GM23338 (cell line): ENCODE measurements at regions not wholly inside any gene's neighbourhood (a gene's known extent, or its start where the extent isn't known, plus 50 kb on each side); places are given as distances from the start of the nearest gene placed in this dataset.
A peak's percentile ranks its signal among the peaks of the same experiment; 100 is the strongest.

ENCODE experiments used
- ATAC-seq: fragments of 200-7000 bp; cut with Tn5 transposase; 3 replicates; pipeline ENCODE4 v1.9.1; 2020
- DNase-seq: peaks from one replicate; pipeline ENCODE4 v3.0.0-alpha.2; 2015; ENCODE audit warnings: low spot score
- H2AFZ ChIP-seq: fragments of 200-600 bp; sonication (generic); 2 replicates; pipeline ENCODE4 v1.8.0; 2016; ENCODE audit warnings: antibody characterized with exemption, mild to moderate bottlenecking, moderate library complexity
- H3F3A ChIP-seq: fragments of 200-600 bp; sonication (generic); replicated peaks from 2 replicates; pipeline ENCODE4 v1.8.0; 2017; ENCODE audit warnings: antibody characterized with exemption, mixed run types, low read depth
- H3K27ac ChIP-seq: fragments of 200-600 bp; sonication (generic); 2 replicates; pipeline ENCODE4 v1.6.1; 2016; ENCODE audit warnings: low read depth
- H3K27me3 ChIP-seq: fragments of 200-600 bp; sonication (generic); 2 replicates; pipeline ENCODE4 v1.8.0; 2016; ENCODE audit warnings: mild to moderate bottlenecking, mixed run types, moderate library complexity; ENCODE audit not compliant: insufficient read depth
- H3K36me3 ChIP-seq: fragments of 200-600 bp; sonication (generic); 2 replicates; pipeline ENCODE4 v1.8.0; 2016; ENCODE audit warnings: mild to moderate bottlenecking; ENCODE audit not compliant: insufficient read depth
- H3K4me1 ChIP-seq: fragments of 200-600 bp; sonication (generic); 2 replicates; pipeline ENCODE4 v1.8.0; 2016; ENCODE audit warnings: mild to moderate bottlenecking, moderate library complexity; ENCODE audit not compliant: insufficient read depth
- H3K4me2 ChIP-seq: fragments of 200-600 bp; sonication (generic); 2 replicates; pipeline ENCODE4 v1.7.1; 2017; ENCODE audit warnings: mixed run types
- H3K4me3 ChIP-seq: fragments of 200-600 bp; sonication (generic); 2 replicates; pipeline ENCODE4 v1.6.1; 2016; ENCODE audit warnings: mixed run types
- H3K79me2 ChIP-seq: fragments of 200-600 bp; sonication (generic); replicated peaks from 2 replicates; pipeline ENCODE4 v1.8.0; 2017; ENCODE audit warnings: mild to moderate bottlenecking; ENCODE audit not compliant: insufficient read depth
- H3K9me2 ChIP-seq: fragments of 200-600 bp; sonication (generic); 2 replicates; pipeline ENCODE4 v1.8.0; 2017; ENCODE audit not compliant: insufficient read depth
- H4K20me1 ChIP-seq: fragments of 200-600 bp; sonication (generic); replicated peaks from 2 replicates; pipeline ENCODE4 v1.8.0; 2017; ENCODE audit warnings: mild to moderate bottlenecking; ENCODE audit not compliant: insufficient read depth
- H3K27ac Mint-ChIP-seq: 2 replicates; pipeline ENCODE4 v1.8.0; 2020; ENCODE audit warnings: inconsistent platforms, mild to moderate bottlenecking, moderate library complexity, mixed read lengths
- H3K27me3 Mint-ChIP-seq: 3 replicates; pipeline ENCODE4 v1.8.0; 2022; ENCODE audit warnings: low read depth, mild to moderate bottlenecking, moderate library complexity, mixed read lengths, inconsistent platforms; ENCODE audit not compliant: insufficient read depth, poor library complexity
- H3K36me3 Mint-ChIP-seq: 3 replicates; pipeline ENCODE4 v1.8.0; 2021; ENCODE audit warnings: low read depth, mild to moderate bottlenecking, inconsistent platforms, moderate library complexity, mixed read lengths
- H3K4me1 Mint-ChIP-seq: 3 replicates; pipeline ENCODE4 v1.8.0; 2020; ENCODE audit warnings: mild to moderate bottlenecking, inconsistent platforms, mixed read lengths
- H3K4me3 Mint-ChIP-seq: 3 replicates; pipeline ENCODE4 v1.8.0; 2021; ENCODE audit warnings: moderate library complexity, mild to moderate bottlenecking, inconsistent platforms, mixed read lengths
- H3K9me3 Mint-ChIP-seq: 3 replicates; pipeline ENCODE4 v1.8.0; 2020; ENCODE audit warnings: moderate library complexity, mild to moderate bottlenecking, inconsistent platforms, mixed read lengths
- CREB1 ChIP-seq: fragments of 250-450 bp; sonication (Bioruptor Pico); IDR thresholded peaks from 2 replicates; pipeline ENCODE4 v1.5.0; 2020; ENCODE audit warnings: low read depth, mild to moderate bottlenecking, moderate library complexity
- EZH2 ChIP-seq: fragments of 200-600 bp; sonication (generic); IDR thresholded peaks from one replicate; pipeline ENCODE4 v1.8.0; 2017; ENCODE audit warnings: antibody characterized with exemption, mild to moderate bottlenecking, low read depth; ENCODE audit not compliant: unreplicated experiment
- EZH2phosphoT487 ChIP-seq: fragments of 200-600 bp; sonication (generic); IDR thresholded peaks from one replicate; pipeline ENCODE4 v1.8.1; 2018; ENCODE audit warnings: antibody characterized with exemption; ENCODE audit not compliant: unreplicated experiment
- JUNB ChIP-seq: IDR thresholded peaks from one replicate; pipeline ENCODE4 v1.6.1; 2016; ENCODE audit warnings: antibody characterized with exemption; ENCODE audit not compliant: unreplicated experiment
- NANOG ChIP-seq: IDR thresholded peaks from 2 replicates; pipeline ENCODE4 v1.6.1; 2016; ENCODE audit warnings: antibody characterized with exemption, borderline replicate concordance
- POLR2AphosphoS5 ChIP-seq: IDR thresholded peaks from 2 replicates; pipeline ENCODE4 v1.6.1; 2016; ENCODE audit warnings: antibody characterized with exemption, low read depth
- STAT1 ChIP-seq: IDR thresholded peaks from one replicate; pipeline ENCODE4 v1.6.1; 2016; ENCODE audit warnings: antibody characterized with exemption; ENCODE audit not compliant: unreplicated experiment
- ZNF114 ChIP-seq: fragments of 250-450 bp; sonication (Bioruptor Pico); IDR thresholded peaks from 2 replicates; pipeline ENCODE4 v1.5.0; 2020; ENCODE audit warnings: mild to moderate bottlenecking, moderate library complexity
- ZNF331 ChIP-seq: fragments of 250-450 bp; sonication (Bioruptor Pico); IDR thresholded peaks from 2 replicates; pipeline ENCODE4 v1.5.0; 2020; ENCODE audit warnings: low read depth, mild to moderate bottlenecking, moderate library complexity
- TF ChIP-seq, protein P1 (sequence below): IDR thresholded peaks from one replicate; pipeline ENCODE4 v1.6.1; 2018; ENCODE audit warnings: antibody characterized with exemption; ENCODE audit not compliant: unreplicated experiment
- TF ChIP-seq, protein P2 (sequence below): IDR thresholded peaks from 2 replicates; pipeline ENCODE4 v1.6.1; 2016; ENCODE audit warnings: antibody characterized with exemption
- TF ChIP-seq, protein P3 (sequence below), 2 experiments: fragments of 200-600 bp in 1 of 2; sonication (generic) in 1 of 2; conservative IDR thresholded peaks; 2 replicates each; pipeline versions ENCODE4 v1.5.1 to v1.6.1; 2016 to 2017; ENCODE audit warnings: antibody characterized with exemption in 2 of 2, low read depth in 2 of 2, mild to moderate bottlenecking in 2 of 2, moderate library complexity in 1 of 2
- TF ChIP-seq, protein P4 (sequence below): fragments of 250-450 bp; sonication (Bioruptor Pico); IDR thresholded peaks from 2 replicates; pipeline ENCODE4 v1.5.0; 2020; ENCODE audit warnings: mild to moderate bottlenecking, moderate library complexity

DNA sequence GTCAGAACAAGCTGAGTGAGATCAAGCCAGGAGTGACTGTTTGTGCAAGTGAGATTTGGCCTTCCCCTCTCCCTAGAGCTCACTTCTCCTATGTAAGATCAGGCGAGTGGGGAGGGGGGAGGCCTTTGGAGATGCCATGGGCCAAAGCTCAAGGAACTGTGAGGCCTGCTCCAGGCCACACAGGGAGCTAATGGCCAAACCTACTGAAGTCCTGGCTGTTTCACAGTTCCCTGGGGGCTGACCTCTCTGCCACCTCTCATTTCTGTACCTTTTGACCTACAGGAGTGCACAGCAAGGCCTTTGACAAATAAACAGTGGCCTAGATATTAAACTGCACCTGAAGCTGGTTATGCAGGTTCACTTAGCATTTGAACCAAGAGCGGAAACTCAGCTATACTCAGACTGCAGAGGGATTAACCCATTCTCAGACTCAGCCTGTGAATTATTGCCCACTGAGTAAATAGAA lies 235.0 kb upstream of the NT5C1B start:
- TF ChIP-seq ZNF331 (CRISPR knock-in tag) = no peak
- TF ChIP-seq JUNB = no peak
- TF ChIP-seq, protein P1, sequence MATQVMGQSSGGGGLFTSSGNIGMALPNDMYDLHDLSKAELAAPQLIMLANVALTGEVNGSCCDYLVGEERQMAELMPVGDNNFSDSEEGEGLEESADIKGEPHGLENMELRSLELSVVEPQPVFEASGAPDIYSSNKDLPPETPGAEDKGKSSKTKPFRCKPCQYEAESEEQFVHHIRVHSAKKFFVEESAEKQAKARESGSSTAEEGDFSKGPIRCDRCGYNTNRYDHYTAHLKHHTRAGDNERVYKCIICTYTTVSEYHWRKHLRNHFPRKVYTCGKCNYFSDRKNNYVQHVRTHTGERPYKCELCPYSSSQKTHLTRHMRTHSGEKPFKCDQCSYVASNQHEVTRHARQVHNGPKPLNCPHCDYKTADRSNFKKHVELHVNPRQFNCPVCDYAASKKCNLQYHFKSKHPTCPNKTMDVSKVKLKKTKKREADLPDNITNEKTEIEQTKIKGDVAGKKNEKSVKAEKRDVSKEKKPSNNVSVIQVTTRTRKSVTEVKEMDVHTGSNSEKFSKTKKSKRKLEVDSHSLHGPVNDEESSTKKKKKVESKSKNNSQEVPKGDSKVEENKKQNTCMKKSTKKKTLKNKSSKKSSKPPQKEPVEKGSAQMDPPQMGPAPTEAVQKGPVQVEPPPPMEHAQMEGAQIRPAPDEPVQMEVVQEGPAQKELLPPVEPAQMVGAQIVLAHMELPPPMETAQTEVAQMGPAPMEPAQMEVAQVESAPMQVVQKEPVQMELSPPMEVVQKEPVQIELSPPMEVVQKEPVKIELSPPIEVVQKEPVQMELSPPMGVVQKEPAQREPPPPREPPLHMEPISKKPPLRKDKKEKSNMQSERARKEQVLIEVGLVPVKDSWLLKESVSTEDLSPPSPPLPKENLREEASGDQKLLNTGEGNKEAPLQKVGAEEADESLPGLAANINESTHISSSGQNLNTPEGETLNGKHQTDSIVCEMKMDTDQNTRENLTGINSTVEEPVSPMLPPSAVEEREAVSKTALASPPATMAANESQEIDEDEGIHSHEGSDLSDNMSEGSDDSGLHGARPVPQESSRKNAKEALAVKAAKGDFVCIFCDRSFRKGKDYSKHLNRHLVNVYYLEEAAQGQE = no peak
- no peak for TF ChIP-seq ZNF114 (CRISPR knock-in tag)
- TF ChIP-seq, protein P2, sequence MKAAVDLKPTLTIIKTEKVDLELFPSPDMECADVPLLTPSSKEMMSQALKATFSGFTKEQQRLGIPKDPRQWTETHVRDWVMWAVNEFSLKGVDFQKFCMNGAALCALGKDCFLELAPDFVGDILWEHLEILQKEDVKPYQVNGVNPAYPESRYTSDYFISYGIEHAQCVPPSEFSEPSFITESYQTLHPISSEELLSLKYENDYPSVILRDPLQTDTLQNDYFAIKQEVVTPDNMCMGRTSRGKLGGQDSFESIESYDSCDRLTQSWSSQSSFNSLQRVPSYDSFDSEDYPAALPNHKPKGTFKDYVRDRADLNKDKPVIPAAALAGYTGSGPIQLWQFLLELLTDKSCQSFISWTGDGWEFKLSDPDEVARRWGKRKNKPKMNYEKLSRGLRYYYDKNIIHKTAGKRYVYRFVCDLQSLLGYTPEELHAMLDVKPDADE = no peak
- TF ChIP-seq, protein P3, sequence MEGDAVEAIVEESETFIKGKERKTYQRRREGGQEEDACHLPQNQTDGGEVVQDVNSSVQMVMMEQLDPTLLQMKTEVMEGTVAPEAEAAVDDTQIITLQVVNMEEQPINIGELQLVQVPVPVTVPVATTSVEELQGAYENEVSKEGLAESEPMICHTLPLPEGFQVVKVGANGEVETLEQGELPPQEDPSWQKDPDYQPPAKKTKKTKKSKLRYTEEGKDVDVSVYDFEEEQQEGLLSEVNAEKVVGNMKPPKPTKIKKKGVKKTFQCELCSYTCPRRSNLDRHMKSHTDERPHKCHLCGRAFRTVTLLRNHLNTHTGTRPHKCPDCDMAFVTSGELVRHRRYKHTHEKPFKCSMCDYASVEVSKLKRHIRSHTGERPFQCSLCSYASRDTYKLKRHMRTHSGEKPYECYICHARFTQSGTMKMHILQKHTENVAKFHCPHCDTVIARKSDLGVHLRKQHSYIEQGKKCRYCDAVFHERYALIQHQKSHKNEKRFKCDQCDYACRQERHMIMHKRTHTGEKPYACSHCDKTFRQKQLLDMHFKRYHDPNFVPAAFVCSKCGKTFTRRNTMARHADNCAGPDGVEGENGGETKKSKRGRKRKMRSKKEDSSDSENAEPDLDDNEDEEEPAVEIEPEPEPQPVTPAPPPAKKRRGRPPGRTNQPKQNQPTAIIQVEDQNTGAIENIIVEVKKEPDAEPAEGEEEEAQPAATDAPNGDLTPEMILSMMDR (conservative IDR thresholded peaks at IDR 0.05; ENCODE audit: low read depth in 2 of 2) = no peak
- TF ChIP-seq NANOG = no peak
- TF ChIP-seq CREB1 (CRISPR knock-in tag) = no peak
- TF ChIP-seq POLR2AphosphoS5 = no peak
- TF ChIP-seq, protein P4, sequence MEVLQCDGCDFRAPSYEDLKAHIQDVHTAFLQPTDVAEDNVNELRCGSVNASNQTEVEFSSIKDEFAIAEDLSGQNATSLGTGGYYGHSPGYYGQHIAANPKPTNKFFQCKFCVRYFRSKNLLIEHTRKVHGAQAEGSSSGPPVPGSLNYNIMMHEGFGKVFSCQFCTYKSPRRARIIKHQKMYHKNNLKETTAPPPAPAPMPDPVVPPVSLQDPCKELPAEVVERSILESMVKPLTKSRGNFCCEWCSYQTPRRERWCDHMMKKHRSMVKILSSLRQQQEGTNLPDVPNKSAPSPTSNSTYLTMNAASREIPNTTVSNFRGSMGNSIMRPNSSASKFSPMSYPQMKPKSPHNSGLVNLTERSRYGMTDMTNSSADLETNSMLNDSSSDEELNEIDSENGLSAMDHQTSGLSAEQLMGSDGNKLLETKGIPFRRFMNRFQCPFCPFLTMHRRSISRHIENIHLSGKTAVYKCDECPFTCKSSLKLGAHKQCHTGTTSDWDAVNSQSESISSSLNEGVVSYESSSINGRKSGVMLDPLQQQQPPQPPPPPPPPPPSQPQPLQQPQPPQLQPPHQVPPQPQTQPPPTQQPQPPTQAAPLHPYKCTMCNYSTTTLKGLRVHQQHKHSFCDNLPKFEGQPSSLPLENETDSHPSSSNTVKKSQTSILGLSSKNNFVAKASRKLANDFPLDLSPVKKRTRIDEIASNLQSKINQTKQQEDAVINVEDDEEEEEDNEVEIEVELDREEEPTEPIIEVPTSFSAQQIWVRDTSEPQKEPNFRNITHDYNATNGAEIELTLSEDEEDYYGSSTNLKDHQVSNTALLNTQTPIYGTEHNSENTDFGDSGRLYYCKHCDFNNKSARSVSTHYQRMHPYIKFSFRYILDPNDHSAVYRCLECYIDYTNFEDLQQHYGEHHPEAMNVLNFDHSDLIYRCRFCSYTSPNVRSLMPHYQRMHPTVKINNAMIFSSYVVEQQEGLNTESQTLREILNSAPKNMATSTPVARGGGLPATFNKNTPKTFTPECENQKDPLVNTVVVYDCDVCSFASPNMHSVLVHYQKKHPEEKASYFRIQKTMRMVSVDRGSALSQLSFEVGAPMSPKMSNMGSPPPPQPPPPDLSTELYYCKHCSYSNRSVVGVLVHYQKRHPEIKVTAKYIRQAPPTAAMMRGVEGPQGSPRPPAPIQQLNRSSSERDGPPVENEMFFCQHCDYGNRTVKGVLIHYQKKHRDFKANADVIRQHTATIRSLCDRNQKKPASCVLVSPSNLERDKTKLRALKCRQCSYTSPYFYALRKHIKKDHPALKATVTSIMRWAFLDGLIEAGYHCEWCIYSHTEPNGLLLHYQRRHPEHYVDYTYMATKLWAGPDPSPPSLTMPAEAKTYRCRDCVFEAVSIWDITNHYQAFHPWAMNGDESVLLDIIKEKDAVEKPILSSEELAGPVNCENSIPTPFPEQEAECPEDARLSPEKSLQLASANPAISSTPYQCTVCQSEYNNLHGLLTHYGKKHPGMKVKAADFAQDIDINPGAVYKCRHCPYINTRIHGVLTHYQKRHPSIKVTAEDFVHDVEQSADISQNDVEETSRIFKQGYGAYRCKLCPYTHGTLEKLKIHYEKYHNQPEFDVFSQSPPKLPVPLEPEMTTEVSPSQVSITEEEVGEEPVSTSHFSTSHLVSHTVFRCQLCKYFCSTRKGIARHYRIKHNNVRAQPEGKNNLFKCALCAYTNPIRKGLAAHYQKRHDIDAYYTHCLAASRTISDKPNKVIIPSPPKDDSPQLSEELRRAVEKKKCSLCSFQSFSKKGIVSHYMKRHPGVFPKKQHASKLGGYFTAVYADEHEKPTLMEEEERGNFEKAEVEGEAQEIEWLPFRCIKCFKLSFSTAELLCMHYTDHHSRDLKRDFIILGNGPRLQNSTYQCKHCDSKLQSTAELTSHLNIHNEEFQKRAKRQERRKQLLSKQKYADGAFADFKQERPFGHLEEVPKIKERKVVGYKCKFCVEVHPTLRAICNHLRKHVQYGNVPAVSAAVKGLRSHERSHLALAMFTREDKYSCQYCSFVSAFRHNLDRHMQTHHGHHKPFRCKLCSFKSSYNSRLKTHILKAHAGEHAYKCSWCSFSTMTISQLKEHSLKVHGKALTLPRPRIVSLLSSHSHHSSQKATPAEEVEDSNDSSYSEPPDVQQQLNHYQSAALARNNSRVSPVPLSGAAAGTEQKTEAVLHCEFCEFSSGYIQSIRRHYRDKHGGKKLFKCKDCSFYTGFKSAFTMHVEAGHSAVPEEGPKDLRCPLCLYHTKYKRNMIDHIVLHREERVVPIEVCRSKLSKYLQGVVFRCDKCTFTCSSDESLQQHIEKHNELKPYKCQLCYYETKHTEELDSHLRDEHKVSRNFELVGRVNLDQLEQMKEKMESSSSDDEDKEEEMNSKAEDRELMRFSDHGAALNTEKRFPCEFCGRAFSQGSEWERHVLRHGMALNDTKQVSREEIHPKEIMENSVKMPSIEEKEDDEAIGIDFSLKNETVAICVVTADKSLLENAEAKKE (CRISPR knock-in tag) = no peak
- TF ChIP-seq STAT1 = no peak
- TF ChIP-seq EZH2 = no peak
- no peak for TF ChIP-seq EZH2phosphoT487
- H3K36me3 Mint-ChIP-seq = no peaks in the 10 kb centered on the region
- H3K9me2 ChIP-seq = no peaks in the 10 kb centered on the region
- no peaks in the 10 kb centered on the region for H3K27me3 ChIP-seq
- no peak overlapping the region for H3K4me2 ChIP-seq
- H3F3A ChIP-seq = no peaks in the 10 kb centered on the region
- no peaks in the 10 kb centered on the region for H3K9me3 Mint-ChIP-seq
- no peaks in the 10 kb centered on the region for H3K4me1 Mint-ChIP-seq
- H3K79me2 ChIP-seq = no peaks in the 10 kb centered on the region
- peaks cover 3% of the 10 kb centered on the region for H3K27me3 Mint-ChIP-seq
- peak; percentile 23 for DNase-seq
- H3K27ac ChIP-seq = no peak overlapping the region
- H4K20me1 ChIP-seq = no peaks in the 10 kb centered on the region
- H3K27ac Mint-ChIP-seq = no peak overlapping the region
- no peak overlapping the region for H3K4me3 Mint-ChIP-seq
- no peaks in the 10 kb centered on the region for H3K4me1 ChIP-seq
- ATAC-seq = peak; percentile 45; the same call in 2 of the 3 replicates
- no peak overlapping the region for H3K4me3 ChIP-seq
- no peak overlapping the region for H2AFZ ChIP-seq
- no peaks in the 10 kb centered on the region for H3K36me3 ChIP-seq
